ENCODE measurements at regions not wholly inside any gene's neighbourhood (a gene's known extent, or its start where the extent isn't known, plus 50 kb on each side); places are given as distances from the start of the nearest gene placed in this dataset.
"Not testable (repeated sequence)": the region's sequence is repeated elsewhere in the genome, so short reads cannot be mapped to it uniquely, and the experiment has no call there.

DNA sequence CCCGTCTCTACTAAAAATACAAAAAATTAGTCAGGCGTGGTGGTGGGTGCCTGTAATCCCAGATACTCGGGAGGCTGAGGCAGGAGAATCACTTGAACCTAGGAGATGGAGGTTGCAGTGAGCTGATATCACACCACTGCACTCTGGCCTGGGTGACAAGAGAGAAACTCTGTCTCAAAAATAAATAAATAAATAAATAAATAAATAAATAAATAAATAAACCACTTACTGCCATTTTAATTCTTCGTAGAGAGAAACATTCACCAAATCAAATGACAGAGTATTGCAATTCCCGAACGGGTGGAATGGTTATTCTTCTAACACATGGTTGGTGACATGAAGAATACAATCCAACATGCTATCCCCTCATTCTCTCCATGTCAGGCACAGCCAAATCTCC lies 754.3 kb upstream of the AUTS2 start:
- DNase-seq (ENCODE audit: low spot score): not testable (repeated sequence)

GRCh38 chr7:68846811-68847325 lies 751.4 kb upstream of the AUTS2 start:
- DNase-seq (ENCODE audit: low spot score): no peak

DNA sequence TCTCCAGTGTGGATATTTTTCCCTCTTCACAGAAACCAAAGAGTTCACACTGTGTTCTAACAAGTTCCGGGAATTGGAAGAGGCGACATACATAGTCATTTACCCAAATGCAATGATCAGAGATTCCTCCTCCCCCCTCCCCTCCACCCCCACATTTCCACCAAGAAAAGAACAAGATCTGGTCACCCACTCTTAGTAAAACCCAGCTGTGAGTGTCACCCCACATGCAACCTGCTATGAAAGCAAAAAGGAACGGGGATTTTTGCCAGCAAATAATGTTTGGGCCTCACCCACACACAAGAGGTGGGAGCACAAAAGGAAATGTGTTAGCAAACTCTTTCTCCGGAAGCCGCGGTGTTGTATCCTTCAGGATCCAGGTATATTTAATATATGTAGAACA lies 745.0 kb upstream of the AUTS2 start:
- no peak for DNase-seq (ENCODE audit: low spot score)

- DNase-seq (ENCODE audit: low spot score): no peak
Measured at GRCh38 chr7:68857571-68857970, 740.7 kb upstream of the AUTS2 start.

GRCh38 chr7:68858497-68858896 lies 739.8 kb upstream of the AUTS2 start:
- DNase-seq (ENCODE audit: low spot score): no peak

GRCh38 chr7:68861171-68861570 lies 737.1 kb upstream of the AUTS2 start:
- no peak for DNase-seq (ENCODE audit: low spot score)

DNA sequence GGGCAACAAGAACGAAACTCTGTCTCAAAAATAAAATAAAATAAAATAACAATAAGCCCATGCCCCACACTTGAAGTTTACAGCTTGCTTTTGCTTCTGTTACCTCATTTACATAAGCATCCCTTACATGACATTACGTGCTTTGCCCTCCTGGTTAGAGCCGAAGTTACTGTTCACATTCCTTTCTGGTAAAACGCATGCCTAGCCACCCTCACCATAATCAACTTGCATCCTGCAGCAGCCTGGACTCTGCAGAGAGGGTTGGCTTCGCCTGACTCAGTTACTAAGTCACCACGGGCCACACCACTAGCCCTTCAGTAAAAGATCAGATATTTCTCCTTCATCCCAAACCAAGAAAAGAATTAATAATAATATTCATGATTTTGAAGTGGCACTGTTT lies 736.0 kb upstream of the AUTS2 start:
- no peak for DNase-seq (ENCODE audit: low spot score)

DNA sequence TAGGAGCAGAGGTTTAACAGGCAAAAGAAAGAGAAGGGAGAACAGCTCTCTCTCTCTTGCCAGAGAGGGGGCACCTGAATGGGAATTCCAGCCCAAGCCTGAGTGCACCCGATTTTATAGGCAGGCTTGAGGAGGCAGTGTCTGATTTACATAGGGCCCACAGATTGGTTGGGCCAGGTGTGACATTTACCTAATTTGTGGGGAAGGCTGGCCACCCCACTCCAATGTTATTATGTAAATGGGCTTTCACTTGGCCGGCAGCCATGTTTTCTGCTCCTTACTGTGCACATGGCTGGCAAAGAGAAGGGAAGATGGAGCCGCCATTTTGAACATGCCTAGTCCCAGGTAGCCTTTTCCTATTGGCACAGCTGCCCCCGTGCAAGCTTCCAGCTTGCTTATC lies 735.5 kb upstream of the AUTS2 start:
- no peak for DNase-seq (ENCODE audit: low spot score)

GRCh38 chr7:68865351-68866199 lies 732.7 kb upstream of the AUTS2 start:
- DNase-seq (ENCODE audit: low spot score): no peak

DNA sequence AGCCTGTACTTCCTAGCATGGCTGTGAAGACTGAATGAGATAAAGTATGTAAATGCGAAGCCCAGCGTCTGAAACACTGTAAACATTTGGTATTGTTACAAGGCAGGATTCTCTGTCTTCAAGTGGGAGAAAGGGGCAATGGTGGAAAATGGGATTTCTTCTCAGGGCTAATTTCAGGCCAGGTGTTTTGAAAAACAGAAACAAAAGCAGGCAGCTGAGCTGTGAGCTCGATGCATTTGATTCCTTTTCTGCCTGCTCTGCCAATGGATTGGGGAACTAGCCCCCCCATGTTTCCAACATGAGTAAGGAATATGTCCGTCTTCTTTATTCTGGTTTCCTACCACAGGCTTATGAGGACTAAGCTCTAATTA lies 732.1 kb upstream of the AUTS2 start:
- DNase-seq (ENCODE audit: low spot score): no peak

- not testable (repeated sequence) for DNase-seq (ENCODE audit: low spot score)
Measured at GRCh38 chr7:68866721-68867120, 731.6 kb upstream of the AUTS2 start.

DNA sequence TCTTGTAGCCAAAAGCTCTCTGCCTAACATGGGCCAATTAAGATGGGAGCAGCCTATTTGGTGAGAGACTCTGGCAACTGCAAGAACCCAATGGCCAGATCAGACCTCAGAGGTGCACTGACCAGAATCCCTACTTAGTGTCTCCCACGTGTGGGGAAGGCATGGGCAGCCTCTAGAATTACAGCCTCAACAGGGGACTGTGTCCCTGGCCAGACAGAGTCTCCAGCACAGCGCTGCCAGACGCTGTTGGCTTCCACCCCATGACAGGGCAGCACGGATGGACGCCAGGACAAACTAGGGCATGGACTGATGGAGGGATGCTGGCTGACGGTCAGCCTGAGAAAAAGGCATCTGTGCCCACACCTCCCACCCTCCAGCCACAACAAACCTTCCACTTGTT lies 729.3 kb upstream of the AUTS2 start:
- DNase-seq (ENCODE audit: low spot score): peak; percentile 49

DNA sequence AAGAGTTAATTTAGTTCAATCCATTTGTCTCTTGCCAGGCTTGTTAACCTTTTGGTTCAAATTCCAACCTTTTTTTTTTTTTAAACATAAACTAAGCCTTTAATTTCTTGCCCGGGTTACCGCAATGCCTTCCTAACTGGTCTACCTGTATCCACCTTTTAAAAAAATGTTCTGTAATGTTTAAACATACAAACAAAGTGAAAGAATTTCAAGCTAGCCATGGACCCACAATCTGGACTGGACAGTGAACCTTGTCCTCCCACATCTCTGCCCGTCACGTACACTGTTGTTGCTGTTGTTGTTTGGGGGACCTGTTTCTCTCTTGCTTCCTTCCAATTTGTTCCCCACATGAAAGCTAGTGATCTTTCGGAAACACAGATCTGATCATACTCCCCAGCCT lies 724.7 kb upstream of the AUTS2 start:
- no peak for DNase-seq (ENCODE audit: low spot score)

DNA sequence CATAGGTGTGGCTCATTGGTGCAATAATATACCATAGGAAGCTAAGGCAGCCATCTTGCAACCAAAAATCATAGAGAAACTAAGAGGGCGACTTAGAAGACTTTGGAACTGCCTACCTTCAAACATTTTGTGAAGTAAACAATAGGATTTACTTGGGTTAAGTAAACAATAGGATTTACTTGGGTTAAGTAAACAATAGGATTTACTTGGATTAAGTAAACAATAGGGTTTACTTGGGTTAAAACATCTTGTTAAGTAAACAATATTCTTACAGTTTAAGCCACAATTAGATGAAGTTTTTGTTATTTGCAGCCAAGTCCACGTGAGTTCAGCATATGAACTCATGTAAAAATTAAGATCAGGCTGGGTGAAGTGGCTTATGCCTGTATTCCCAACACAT lies 722.4 kb upstream of the AUTS2 start:
- no peak for DNase-seq (ENCODE audit: low spot score)

- DNase-seq (ENCODE audit: low spot score): not testable (repeated sequence)
Measured at GRCh38 chr7:68887116-68887515, 711.2 kb upstream of the AUTS2 start.

DNA sequence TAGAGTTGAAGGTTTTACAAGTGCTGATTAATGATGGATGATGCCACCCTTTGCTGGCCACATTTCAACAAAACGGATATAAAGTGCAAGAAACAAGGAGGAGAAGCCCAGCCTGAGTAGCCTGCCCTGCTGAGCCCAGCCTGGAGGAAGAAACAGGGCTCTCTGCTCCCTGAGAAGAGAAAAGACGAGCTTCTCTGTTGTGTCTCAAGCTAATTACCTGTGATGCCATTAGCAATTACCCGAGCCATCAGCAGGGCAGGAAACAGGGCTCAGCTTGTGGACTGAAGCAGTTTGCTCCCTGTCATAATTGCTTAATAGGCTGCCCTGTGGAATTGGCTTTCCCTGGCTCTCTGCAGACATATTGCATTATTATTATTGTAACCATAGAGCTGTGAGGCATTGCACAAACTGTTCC lies 709.3 kb upstream of the AUTS2 start:
- no peak for DNase-seq (ENCODE audit: low spot score)

GRCh38 chr7:68892236-68892635 lies 706.0 kb upstream of the AUTS2 start:
- no peak for DNase-seq (ENCODE audit: low spot score)

DNA sequence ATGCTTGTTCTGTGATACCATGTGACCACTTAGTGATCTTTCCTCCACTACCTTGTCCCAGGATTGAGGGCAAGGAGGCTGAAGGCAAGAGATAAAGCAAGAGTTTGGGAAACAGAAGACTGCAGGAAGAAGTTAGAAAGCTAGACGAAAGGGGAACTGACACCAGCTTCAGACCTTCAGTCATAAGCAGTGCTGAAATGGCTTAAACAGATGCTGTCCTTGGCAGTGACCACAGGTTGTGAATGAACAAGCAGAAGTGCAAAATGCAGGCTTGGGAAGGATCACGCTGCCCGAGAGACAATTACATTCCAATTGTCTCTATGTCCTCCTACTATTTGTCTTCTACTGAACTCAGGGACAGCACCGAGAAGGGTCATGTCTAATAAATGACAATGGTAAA lies 704.9 kb upstream of the AUTS2 start:
- peak; percentile 16 for DNase-seq (ENCODE audit: low spot score)

DNA sequence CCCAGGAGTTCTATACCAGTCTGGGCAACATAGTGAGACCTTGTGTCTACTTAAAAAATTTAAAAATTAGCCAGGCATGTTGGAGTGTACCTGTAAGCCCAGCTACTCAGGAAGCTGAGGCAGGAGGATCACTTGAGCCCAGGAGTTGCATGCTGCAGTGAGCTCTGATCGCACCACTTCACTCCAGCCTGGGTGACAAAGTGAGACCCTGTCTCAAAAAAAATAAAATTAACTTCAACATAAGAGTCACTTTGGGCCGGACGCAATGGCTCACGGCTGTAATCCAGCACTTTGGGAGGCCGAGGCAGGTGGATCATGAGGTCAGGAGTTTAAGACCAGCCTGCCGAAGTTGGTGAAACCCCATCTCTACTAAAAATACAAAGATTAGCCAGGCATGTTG lies 699.1 kb upstream of the AUTS2 start:
- not testable (repeated sequence) for DNase-seq (ENCODE audit: low spot score)

- no peak for DNase-seq (ENCODE audit: low spot score)
Measured at GRCh38 chr7:68900096-68900495, 698.2 kb upstream of the AUTS2 start.

DNA sequence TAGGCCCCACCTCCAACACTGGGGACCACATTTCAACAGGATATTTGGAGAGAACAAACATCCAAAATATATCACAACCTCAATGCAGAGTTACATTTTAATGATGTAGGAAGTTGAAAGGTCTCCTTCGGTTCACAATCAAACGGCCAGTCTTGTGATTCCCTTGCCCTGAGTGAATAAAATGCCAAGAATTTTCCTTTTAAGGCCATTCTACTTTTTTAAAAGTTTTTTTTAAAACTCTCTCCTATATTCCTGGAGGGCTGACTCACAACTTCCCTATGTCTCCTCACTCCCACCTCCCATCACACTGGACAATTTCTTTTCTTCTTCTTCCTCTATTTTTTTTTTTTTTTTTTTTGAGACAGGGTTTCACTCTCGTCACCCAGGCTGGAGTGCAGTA lies 693.6 kb upstream of the AUTS2 start:
- DNase-seq (ENCODE audit: low spot score): no peak

DNA sequence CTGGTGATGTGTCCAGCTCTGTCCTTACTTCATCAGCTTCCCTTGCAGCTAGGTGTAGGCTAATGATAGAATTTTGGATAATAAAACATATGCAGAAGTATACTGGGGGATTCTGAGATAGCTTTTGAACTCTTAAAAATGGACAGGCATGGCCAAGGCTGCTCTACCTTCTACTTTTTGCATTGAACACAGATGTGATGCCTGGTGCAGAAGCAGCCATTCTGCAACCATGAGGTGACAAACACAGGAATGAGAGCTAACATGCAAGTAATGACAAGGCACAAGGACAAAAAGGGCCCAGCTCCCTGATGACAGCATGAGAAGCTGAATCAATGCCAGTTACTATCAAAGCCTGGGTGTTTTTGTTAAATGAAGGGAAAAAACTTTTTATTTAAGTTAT lies 686.5 kb upstream of the AUTS2 start:
- DNase-seq (ENCODE audit: low spot score): no peak

DNA sequence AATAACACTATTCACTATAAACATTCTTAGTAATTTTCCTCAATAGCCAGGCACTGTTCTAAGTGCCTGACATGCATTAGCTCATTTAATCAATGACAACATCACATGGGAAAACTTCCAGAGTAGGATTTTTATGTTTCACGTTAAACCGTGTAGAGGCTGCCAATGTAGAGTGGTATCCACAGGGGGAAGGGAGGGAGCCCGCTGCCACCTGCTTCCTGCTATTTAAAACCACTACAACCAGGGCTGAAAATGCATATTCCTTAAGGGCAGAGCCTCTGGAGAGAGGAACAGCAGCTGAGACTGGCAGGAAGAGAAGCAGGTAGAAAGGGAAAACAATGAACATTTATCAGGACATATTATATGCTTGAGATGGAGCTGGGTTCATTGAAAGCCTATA lies 684.3 kb upstream of the AUTS2 start:
- DNase-seq (ENCODE audit: low spot score): no peak

DNA sequence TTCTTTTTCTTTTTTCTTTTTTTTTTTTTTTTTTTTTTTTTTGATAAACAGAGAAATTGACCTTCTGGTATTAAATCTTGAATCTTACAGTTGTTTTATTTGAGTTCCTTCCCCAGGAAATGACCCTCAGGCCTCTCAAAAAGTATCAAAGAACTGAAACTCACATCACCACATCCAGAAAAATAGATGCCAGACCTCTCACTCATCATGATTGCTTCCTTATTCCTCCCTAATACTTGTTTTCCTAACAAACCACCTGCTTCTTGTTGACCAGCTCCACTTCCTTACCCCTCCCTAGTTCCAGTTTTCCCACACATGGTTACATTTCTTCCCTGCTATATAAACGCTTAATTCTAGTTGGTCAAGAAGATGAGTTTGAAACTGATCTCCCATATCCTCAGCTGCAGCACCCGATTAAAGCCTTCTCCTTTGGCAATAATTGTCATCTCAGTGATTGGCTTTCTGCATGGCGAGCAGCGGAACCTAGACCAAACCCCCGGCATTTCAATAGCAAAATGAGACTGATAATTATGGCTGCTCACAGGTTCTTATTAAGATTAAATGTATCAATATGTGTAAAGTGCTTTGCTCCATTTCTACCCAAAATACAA lies 681.1 kb upstream of the AUTS2 start:
- no peak for DNase-seq (ENCODE audit: low spot score)
